Neutrophil (primary cell): ENCODE measurements at regions not wholly inside any gene's neighbourhood (a gene's known extent, or its start where the extent isn't known, plus 50 kb on each side); places are given as distances from the start of the nearest gene placed in this dataset.

Experiments used
- H3K27ac ChIP-seq: fragments of 200-600 bp; sonication (generic); 2 replicates; pipeline ENCODE4 v1.5.1; 2016; ENCODE audit warnings: mild to moderate bottlenecking, moderate library complexity
- H3K27me3 ChIP-seq: fragments of 200-600 bp; sonication (generic); 2 replicates; pipeline ENCODE4 v1.6.0; 2016; ENCODE audit warnings: mild to moderate bottlenecking
- H3K36me3 ChIP-seq: fragments of 200-600 bp; sonication (generic); 2 replicates; pipeline ENCODE4 v1.5.1; 2017
- H3K4me1 ChIP-seq, 2 experiments: fragments of 200-600 bp in 1 of 2; sonication (generic) in 1 of 2; 1 replicate in 1 of 2; 2 replicates in 1 of 2; pipeline versions ENCODE4 v1.5.1 to v1.6.1; 2013 to 2016; ENCODE audit warnings: low read depth in 1 of 2, low read length in 1 of 2, mild to moderate bottlenecking in 1 of 2, moderate library complexity in 1 of 2; ENCODE audit not compliant: control insufficient read depth in 1 of 2, insufficient read depth in 1 of 2
- H3K4me3 ChIP-seq, 2 experiments: fragments of 200-600 bp in 1 of 2; sonication (generic) in 1 of 2; 1 replicate in 1 of 2; 2 replicates in 1 of 2; pipeline ENCODE4 v1.5.1; 2013 to 2016; ENCODE audit warnings: low read depth in 1 of 2, low read length in 1 of 2, mild to moderate bottlenecking in 1 of 2, moderate library complexity in 1 of 2
- H3K9me3 ChIP-seq: fragments of 200-600 bp; sonication (generic); 2 replicates; pipeline ENCODE4 v1.5.1; 2016
- TF ChIP-seq, protein P1 (sequence below): fragments of 200-600 bp; sonication (generic); IDR thresholded peaks from 2 replicates; pipeline ENCODE4 v1.5.1; 2016; ENCODE audit warnings: antibody characterized with exemption

DNA sequence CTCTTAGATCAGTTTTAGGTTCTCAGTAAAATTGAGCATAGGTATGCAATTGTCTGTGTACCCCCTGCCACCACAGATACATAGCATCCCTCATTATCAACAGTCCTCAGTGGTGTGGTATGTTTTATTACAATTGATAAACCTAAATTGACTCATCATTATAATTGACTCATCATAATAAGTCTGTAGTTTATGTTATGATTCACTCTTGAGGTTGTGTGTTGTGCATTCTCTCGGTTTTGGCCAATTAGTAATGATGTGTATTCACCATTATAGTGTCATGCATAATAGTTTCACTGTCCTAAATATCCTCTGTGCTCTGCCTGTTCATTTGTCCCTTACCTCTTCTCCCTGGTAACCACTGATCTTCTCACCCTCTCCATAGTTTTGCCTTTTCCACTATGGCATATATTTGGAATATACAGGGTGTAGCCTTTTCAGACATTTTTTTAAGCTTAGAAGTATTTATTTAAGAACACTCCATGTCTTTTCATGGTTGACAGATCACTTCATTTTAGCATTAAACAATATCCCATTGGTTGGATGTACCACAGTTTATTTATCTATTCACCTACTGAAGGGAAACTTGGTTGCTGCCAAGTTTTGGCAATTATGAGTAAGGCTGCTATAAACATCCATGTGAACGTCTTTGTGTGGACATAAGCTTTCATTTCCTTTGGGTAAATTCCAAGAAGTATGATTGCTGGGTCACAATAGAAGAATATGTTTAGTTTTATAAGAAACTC is 1620.6 kb upstream of the MIR17HG start:
- H3K36me3 ChIP-seq: no peaks in the 10 kb centered on the region
- H3K4me3 ChIP-seq: no peak overlapping the region
- TF ChIP-seq, protein P1, sequence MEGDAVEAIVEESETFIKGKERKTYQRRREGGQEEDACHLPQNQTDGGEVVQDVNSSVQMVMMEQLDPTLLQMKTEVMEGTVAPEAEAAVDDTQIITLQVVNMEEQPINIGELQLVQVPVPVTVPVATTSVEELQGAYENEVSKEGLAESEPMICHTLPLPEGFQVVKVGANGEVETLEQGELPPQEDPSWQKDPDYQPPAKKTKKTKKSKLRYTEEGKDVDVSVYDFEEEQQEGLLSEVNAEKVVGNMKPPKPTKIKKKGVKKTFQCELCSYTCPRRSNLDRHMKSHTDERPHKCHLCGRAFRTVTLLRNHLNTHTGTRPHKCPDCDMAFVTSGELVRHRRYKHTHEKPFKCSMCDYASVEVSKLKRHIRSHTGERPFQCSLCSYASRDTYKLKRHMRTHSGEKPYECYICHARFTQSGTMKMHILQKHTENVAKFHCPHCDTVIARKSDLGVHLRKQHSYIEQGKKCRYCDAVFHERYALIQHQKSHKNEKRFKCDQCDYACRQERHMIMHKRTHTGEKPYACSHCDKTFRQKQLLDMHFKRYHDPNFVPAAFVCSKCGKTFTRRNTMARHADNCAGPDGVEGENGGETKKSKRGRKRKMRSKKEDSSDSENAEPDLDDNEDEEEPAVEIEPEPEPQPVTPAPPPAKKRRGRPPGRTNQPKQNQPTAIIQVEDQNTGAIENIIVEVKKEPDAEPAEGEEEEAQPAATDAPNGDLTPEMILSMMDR: no peak
- no peak overlapping the region for H3K27ac ChIP-seq
- no peaks in the 10 kb centered on the region for H3K4me1 ChIP-seq
- H3K27me3 ChIP-seq: no peaks in the 10 kb centered on the region
- no peaks in the 10 kb centered on the region for H3K9me3 ChIP-seq

DNA sequence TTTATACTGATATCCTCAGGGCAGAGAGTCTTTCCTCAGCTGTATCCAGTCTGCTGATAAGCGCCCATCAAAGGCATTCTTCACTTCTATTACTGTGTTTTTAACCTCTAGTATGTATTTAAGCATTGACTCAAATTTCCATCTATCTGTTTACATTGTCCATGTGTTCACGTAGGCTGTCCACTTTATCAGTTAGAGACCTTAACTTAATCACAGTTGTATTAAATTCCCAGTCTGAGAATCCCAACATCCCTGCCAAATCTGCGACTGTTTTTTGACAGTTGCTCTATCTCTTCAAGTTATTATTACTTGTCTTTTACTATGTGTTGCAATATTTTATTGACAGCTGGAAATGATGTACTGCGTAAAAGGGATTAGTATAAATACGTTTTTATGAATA is 1613.7 kb upstream of the MIR17HG start:
- Histone ChIP-seq H3K9me3 (no peaks in the 10 kb centered on the region), H3K27me3 (no peaks in the 10 kb centered on the region), H3K36me3 (no peaks in the 10 kb centered on the region), H3K4me1 (no peaks in the 10 kb centered on the region), H3K4me3 (no peak overlapping the region), H3K27ac (no peak overlapping the region)
- TF ChIP-seq, protein P1: no peak

DNA sequence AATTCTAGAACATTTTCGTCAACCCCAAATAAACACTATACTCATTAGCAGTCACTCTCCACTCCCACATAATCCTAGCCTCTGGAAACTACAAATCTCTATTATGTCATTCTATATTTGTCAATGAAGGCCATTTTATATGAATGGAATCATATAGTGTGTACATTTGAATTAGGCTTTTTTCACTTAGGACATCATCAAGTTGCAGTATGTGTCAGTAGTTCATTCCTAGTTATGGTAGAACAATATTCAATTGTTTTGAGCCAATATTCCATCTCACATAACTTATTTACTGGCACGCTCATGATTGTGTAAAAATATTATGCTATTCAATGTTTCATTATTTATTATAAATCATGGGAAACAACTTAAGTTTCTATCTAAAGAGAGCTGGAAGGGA is 1610.4 kb upstream of the MIR17HG start:
- Histone ChIP-seq H3K4me1 (no peaks in the 10 kb centered on the region), H3K27ac (no peak overlapping the region)

DNA sequence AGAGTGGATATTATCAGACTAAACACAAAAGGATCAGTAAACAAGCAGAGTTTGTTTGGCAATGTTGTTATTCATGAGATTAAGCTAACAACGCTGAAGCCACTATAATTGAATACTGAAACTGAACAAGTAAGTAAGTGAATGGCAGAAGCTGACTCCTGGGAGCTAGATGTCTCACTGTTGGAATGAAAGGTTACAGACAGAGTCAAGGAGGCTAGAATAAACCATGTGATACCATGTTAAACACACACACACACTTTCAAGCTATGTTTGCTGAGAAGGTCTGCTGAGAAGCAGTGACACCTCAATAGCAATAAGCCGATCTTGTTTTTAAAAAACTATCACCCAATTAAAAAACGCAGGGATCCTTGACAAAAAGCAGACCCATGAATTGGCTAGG is 1609.4 kb upstream of the MIR17HG start:
- TF ChIP-seq, protein P1: no peak
- Histone ChIP-seq H3K4me3 (no peak overlapping the region), H3K27ac (no peak overlapping the region), H3K27me3 (no peaks in the 10 kb centered on the region), H3K36me3 (no peaks in the 10 kb centered on the region), H3K4me1 (no peaks in the 10 kb centered on the region), H3K9me3 (no peaks in the 10 kb centered on the region)

More for the DNA sequence above, 1610.4 kb upstream of the MIR17HG start:
- H3K27me3 ChIP-seq: no peaks in the 10 kb centered on the region
- no peaks in the 10 kb centered on the region for H3K9me3 ChIP-seq
- TF ChIP-seq, protein P1: no peak
- H3K4me3 ChIP-seq: no peak overlapping the region
- no peaks in the 10 kb centered on the region for H3K36me3 ChIP-seq

DNA sequence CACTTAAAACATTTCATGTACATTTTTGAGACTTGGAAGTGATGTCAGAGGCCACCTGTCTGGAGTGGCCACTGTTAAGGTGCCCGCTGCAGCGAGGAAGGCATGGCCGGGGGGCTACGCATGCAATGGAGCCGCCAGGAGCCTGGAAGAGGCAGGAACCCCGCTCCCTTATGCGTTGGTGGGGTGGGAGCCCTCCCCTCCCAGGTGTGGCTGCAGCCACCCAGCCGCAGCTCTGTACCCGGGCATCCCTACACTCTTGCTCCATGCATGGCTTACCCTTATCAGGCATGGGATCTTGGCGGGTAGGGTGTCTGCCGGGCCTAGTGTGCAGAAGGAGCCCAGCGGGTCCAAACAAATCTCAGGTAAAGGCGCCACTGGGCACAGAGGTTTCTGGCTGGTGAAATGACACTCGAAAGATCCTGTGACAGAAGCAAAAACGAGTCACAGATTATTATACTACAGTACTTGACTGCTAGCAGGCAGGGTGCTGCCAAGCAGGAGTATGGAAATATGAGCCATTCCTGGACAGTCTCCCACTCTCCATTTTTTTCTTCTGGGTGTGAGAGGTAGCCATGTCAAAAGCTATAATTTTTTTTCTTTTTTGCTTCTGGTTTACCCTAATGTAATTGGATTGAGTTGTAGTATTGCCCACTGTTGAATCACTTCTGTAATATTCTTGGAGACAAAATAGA is 1606.3 kb upstream of the MIR17HG start:
- H3K27me3 ChIP-seq: no peaks in the 10 kb centered on the region
- H3K4me3 ChIP-seq: no peak overlapping the region
- TF ChIP-seq, protein P1: no peak

More for the DNA sequence above, 1606.3 kb upstream of the MIR17HG start:
- H3K27ac ChIP-seq: no peak overlapping the region
- H3K4me1 ChIP-seq: no peaks in the 10 kb centered on the region
- no peaks in the 10 kb centered on the region for H3K9me3 ChIP-seq
- no peaks in the 10 kb centered on the region for H3K36me3 ChIP-seq
